Osteoblast (primary cell): ENCODE measurements at regions not wholly inside any gene's neighbourhood (a gene's known extent, or its start where the extent isn't known, plus 50 kb on each side); places are given as distances from the start of the nearest gene placed in this dataset.

Experiments
- DNase-seq: peaks from one replicate; pipeline ENCODE4 v3.0.0; 2011; ENCODE audit warnings: low spot score, mixed read lengths; ENCODE audit not compliant: insufficient read length; ENCODE audit errors: missing footprints
- H2AFZ ChIP-seq: 2 replicates; pipeline ENCODE4 v1.6.0; 2011; ENCODE audit warnings: mild to moderate bottlenecking, low read length
- H3K27ac ChIP-seq: 2 replicates; pipeline ENCODE4 v1.5.1; 2011; ENCODE audit warnings: mild to moderate bottlenecking, low read depth, low read length, moderate library complexity
- H3K27me3 ChIP-seq: 2 replicates; pipeline ENCODE4 v1.6.0; 2012; ENCODE audit warnings: mild to moderate bottlenecking, control low read depth, inconsistent platforms, low read length, moderate library complexity; ENCODE audit not compliant: insufficient read depth
- H3K36me3 ChIP-seq: 2 replicates; pipeline ENCODE4 v1.5.1; 2011; ENCODE audit warnings: mild to moderate bottlenecking, low read length, control low read depth, moderate library complexity; ENCODE audit not compliant: insufficient read depth
- H3K4me1 ChIP-seq: 2 replicates; pipeline ENCODE4 v1.5.1; 2011; ENCODE audit warnings: mild to moderate bottlenecking, low read length, control low read depth, moderate library complexity; ENCODE audit not compliant: insufficient read depth
- H3K4me2 ChIP-seq: 2 replicates; pipeline ENCODE4 v1.6.0; 2011; ENCODE audit warnings: mild to moderate bottlenecking, low read length; ENCODE audit not compliant: insufficient read depth
- H3K4me3 ChIP-seq: fragments of 200-600 bp; sonication (generic); 3 replicates; pipeline ENCODE4 v1.5.1; 2012; ENCODE audit warnings: mild to moderate bottlenecking, low read length, inconsistent platforms; ENCODE audit not compliant: insufficient read depth
- H3K79me2 ChIP-seq: 2 replicates; pipeline ENCODE4 v1.6.0; 2012; ENCODE audit warnings: mild to moderate bottlenecking, low read length, control low read depth, inconsistent platforms; ENCODE audit not compliant: insufficient read depth
- H3K9me3 ChIP-seq: 2 replicates; pipeline ENCODE4 v1.5.1; 2011; ENCODE audit warnings: low read depth, low read length, control low read depth
- H4K20me1 ChIP-seq: 2 replicates; pipeline ENCODE4 v1.6.0; 2012; ENCODE audit warnings: mild to moderate bottlenecking, low read length, control low read depth; ENCODE audit not compliant: insufficient read depth
- CTCF ChIP-seq: IDR thresholded peaks from 2 replicates; pipeline ENCODE4 v1.5.1; 2011; ENCODE audit warnings: mild to moderate bottlenecking, low read depth, low read length, moderate library complexity; ENCODE audit errors: extremely low read depth

- no peak for TF ChIP-seq CTCF
- Histone ChIP-seq H4K20me1 (no peaks in the 10 kb centered on the region), H3K4me1 (peaks cover 41% of the 10 kb centered on the region), H3K4me3 (no peak overlapping the region), H3K9me3 (no peaks in the 10 kb centered on the region), H2AFZ (no peak overlapping the region), H3K27me3 (no peaks in the 10 kb centered on the region), H3K27ac (peak overlapping the region; percentile 80), H3K4me2 (peak overlapping the region; percentile 47), H3K36me3 (no peaks in the 10 kb centered on the region), H3K79me2 (no peaks in the 10 kb centered on the region)
- peak; percentile 90 for DNase-seq
These were observed 108.4 kb upstream of the ATXN3L start for GRCh38 chrX:13428053-13428786.

- no peaks in the 10 kb centered on the region for H3K79me2 ChIP-seq
- peak overlapping the region; percentile 80 for H3K27ac ChIP-seq
- no peak overlapping the region for H3K4me3 ChIP-seq
- no peaks in the 10 kb centered on the region for H3K36me3 ChIP-seq
- DNase-seq: no peak
- no peak for TF ChIP-seq CTCF
- peaks cover 35% of the 10 kb centered on the region for H3K4me1 ChIP-seq
- peak overlapping the region; percentile 47 for H3K4me2 ChIP-seq
- H2AFZ ChIP-seq: no peak overlapping the region
- no peaks in the 10 kb centered on the region for H3K9me3 ChIP-seq
- no peaks in the 10 kb centered on the region for H4K20me1 ChIP-seq
- no peaks in the 10 kb centered on the region for H3K27me3 ChIP-seq
These were observed 107.7 kb upstream of the ATXN3L start for GRCh38 chrX:13427441-13428052.

GRCh38 chrX:13420545-13421183, 100.8 kb upstream of the ATXN3L start:
- H2AFZ ChIP-seq: peak overlapping the region; percentile 60
- no peak overlapping the region for H3K27ac ChIP-seq
- H3K4me1 ChIP-seq: peaks cover 21% of the 10 kb centered on the region
- no peaks in the 10 kb centered on the region for H3K36me3 ChIP-seq
- no peaks in the 10 kb centered on the region for H3K79me2 ChIP-seq
- no peaks in the 10 kb centered on the region for H3K9me3 ChIP-seq
- DNase-seq: no peak
- no peak for TF ChIP-seq CTCF
- H3K27me3 ChIP-seq: no peaks in the 10 kb centered on the region
- H3K4me3 ChIP-seq: no peak overlapping the region
- no peaks in the 10 kb centered on the region for H4K20me1 ChIP-seq
- no peak overlapping the region for H3K4me2 ChIP-seq

GRCh38 chrX:13419918-13420317, 100.1 kb upstream of the ATXN3L start:
- peaks cover 21% of the 10 kb centered on the region for H3K4me1 ChIP-seq
- H2AFZ ChIP-seq: no peak overlapping the region
- H3K27ac ChIP-seq: no peak overlapping the region
- no peak for DNase-seq
- H3K4me2 ChIP-seq: no peak overlapping the region
- no peaks in the 10 kb centered on the region for H4K20me1 ChIP-seq
- no peaks in the 10 kb centered on the region for H3K36me3 ChIP-seq
- H3K4me3 ChIP-seq: no peak overlapping the region
- no peak for TF ChIP-seq CTCF
- no peaks in the 10 kb centered on the region for H3K79me2 ChIP-seq
- no peaks in the 10 kb centered on the region for H3K27me3 ChIP-seq
- no peaks in the 10 kb centered on the region for H3K9me3 ChIP-seq
